DMS 273 (cell line): ENCODE measurements at regions not wholly inside any gene's neighbourhood (a gene's known extent, or its start where the extent isn't known, plus 50 kb on each side); places are given as distances from the start of the nearest gene placed in this dataset.
A peak's percentile ranks its signal among the peaks of the same experiment; 100 is the strongest.

Experiments
- DNase-seq: peaks from one replicate; lab custom pipeline; 2025; ENCODE audit not compliant: unreplicated experiment; lab: John Stamatoyannopoulos, UW

DNA sequence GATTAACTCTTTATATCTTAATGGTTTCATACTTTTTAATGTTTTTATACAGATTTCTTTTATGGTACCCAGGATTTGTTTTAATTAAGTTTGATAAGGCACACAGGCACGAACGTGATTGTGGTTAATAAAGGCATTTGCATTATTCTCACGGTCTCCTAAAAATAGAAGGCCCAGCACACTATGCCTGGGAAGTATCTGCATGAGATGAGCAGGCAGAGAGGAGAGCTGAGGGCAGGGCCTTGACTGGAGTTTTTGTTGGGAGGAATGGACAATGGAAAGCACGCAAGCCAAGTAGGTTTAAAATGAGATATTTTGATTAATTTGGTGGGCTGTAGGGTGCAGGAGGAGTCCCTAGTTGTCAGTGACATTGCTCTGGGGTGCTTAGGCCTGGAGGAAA is 1714.3 kb upstream of the PCDH7 start:
- no peak for DNase-seq

DNA sequence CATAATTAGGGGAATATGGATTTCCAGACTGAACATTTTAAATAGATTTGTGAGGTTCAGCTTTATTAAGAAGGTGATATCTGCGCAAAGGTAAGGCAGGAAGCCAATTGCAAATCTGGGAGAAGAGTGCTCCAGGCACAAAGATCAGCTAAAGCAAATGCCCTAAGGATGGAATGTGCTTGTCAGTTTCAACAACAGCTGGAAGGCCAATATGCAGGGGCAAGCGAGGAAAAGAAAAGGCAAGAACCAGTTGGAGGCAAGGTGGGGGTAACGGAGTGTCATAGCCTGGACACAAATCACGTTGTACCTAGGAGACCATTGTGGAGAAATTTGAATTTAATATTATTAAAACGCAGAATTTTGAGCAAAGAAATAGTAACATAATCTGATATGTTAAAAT is 1710.3 kb upstream of the PCDH7 start:
- no peak for DNase-seq

DNA sequence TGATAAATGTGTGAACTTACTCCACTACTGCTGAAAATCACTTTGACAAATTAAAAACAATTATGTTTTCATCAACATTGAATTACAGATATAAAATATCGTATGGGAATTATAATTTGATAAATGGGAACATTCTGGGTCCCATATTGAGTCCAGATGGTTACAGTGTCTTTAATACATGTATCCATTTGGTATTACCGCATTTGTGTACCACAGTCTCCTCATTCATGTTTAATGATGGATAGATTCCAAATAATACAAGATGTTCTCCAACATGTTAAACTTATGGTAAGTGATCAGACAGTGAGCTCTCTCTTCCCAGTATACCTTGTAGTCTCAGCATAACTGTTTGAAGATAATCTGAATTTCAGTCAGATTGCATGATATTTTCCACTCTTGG is 1706.8 kb upstream of the PCDH7 start:
- no peak for DNase-seq

DNA sequence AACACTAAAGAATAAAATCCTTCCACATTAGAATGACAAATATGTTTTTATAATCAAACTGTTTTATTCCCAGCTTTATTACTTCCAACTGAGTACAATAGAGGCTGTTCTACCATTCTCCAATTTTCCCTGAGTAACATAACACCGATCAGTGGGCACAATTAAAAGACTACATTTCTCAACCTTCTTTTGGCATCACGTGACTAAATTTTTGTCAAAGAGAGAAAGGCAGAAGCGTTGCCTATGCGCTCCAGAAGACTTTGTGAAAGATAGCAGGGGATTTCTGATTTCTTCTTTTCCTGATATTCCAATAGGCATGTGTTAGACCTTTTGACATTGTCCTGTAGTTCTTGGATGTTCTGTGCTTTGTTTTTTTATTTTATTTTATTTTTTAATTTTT is 1705.6 kb upstream of the PCDH7 start:
- no peak for DNase-seq

DNA sequence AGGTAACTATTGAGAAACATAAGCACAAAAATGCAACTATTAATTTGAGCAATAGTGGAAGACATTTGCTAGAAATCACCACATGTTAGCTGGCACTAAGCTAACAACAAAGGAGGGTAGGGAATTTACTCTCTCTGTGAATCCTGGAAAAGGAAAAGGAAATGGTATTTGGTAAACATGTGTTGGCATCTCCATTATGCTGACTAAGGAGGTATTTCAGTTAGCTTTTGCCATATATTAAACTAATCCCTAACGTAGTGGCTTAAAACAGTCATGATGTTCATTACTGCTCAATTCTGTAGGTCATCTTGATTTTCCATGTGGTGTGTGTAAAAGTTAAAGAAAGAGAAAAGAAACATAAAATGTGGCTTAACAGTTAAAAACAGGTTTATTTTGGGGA is 1686.5 kb upstream of the PCDH7 start:
- DNase-seq, result no peak

DNA sequence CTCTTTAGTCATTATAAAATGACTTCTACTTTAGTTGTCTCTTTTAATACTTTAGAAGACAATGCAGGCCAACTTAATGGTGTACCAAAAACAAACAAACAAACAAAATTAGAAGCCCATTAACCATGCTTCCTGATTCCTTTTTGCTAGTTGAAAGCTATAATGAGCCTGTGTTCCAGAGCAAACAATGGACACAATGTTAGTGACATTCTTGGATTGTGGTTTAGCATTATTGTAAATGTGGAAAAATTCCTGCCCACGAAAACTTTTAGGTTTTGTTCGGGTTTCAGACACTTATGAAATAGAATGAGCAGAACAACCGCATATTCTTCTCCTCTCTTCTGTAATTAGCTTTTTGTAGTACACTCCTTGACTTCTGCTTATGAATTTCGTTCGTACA is 1682.7 kb upstream of the PCDH7 start:
- DNase-seq, result no peak

DNA sequence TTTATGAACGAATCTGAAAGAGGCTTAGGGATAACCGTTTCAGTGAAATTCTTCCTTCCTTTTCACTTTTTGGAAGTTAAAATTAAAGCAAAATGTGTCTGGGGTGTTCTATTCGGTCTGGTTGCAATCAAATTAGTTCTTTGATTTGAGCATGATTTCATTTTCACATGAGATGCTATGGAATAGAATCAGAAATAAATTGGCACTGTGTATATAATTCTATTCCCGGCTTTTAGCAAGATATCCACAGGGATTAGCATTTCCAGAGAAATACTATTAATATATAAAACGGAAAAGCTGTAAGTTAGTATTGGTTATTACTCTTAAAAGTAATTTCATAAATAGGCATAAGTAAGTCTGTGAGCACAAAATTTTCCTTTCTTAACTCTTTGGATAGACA is 1676.8 kb upstream of the PCDH7 start:
- no peak for DNase-seq

DNA sequence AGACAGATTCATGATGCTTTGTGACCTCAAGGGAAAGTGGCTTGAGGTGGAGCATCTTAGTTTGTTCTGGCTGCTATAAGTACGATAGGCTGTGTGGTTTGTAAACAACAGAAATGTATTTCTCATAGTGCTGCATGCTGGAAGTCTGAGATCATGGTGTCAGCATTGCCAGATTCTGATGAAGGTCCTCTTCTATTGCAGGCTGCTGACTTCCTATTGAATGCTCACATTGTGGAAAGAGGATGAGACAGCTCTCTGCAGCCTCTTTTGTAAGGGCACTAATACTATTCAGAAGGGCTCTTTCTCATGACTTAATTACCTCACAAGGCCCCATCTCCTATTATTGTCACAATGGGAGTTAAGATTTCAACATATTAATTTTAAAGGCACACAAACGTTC is 1674.0 kb upstream of the PCDH7 start:
- DNase-seq, result no peak

DNA sequence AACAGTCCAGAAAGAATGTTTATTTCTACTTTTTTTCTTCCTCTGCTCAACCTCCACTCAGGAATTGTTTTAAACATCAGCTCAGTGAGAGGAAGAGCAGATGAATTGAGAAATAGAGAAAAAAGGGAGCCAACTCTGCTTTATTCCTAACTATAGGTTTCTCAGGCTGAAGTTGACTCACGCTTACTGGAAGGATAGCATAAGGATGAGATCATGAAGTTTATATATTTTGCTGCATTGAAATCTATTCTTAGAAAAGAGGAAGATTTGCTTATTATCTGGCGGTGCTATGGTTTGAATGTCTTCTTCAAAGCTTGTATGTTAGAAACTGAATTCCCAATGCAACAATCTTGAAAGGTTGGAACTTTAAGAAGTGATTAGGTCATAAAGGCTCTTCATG is 1673.4 kb upstream of the PCDH7 start:
- DNase-seq, result no peak

DNA sequence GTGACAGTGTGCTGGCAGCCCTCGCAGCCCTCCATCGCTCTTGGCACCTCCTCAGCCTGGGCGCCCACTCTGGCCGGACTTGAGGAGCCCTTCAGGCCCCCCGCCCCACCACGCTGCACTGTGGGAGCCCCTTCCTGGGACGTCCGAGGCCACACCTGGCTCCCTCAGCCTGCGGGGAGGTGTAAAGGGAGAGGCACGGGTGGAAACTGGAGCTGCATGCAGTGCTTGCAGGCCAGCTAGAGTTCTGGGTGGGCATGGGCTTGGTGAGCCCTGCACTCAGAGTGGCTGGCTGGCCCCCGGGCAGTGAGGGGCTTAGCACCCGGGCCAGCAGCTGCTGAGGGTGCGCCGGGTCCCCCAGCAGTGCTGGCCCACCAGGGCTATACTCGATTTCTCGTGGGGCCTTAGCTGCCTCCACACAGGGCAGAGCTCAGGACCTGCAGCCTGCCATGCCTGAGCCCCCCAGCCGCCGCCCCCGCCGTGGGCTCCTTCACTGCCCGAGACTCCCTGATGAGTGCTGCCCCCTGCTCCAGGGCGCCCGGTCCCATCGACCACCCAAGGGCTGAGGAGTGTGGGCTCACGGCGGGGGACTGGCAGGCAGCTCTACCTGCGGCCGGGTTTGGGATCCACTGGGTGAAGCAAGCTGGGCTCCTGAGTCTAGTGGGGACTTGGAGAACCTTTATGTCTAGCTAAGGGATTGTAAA is 1672.7 kb upstream of the PCDH7 start:
- no peak for DNase-seq

DNA sequence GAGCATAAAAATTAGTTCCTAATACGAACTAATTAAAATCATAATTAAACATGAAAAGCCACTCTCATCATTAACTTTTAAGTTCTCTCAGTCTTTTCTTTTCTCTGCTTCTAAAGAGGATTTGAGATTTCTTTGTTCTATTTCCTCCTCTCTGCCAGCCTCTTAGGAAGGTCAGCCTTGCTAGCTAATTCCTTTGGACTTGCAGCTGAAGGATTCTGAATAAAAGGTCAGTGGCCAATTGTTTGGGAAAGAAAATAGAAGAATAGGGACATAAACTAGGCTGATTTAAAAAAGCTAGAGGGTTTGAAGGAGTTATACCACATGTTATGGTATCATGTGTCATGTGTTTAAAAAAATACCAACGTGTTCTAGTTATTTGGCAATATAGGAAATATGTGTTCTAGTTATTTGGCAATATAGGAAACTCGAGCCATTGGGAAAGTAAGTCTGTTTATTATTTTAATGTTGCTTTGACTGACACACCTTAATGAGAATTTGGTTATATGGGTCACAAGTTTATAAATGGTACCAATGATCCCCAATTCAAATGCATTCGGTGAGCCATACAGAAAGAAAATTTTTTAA is 1668.7 kb upstream of the PCDH7 start:
- no peak for DNase-seq

DNA sequence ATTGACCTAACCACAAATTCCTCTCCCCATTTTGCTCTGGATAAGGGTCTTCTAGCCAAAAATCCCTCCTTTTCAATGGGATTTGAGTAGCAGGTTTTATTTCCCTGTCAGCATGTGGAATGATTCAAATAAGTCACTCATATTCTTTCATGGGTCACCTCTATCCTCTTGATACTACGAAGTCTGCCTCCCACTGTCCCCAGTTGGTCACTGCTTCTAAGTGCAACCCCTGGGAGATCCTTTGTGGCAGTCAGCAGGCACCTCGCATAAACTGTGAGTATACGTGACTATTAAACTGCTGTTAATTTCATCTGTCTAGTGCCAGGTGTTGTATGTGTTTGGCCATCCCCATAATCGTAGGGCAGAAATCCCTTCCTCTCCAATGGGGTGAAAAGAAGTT is 1667.9 kb upstream of the PCDH7 start:
- no peak for DNase-seq

DNA sequence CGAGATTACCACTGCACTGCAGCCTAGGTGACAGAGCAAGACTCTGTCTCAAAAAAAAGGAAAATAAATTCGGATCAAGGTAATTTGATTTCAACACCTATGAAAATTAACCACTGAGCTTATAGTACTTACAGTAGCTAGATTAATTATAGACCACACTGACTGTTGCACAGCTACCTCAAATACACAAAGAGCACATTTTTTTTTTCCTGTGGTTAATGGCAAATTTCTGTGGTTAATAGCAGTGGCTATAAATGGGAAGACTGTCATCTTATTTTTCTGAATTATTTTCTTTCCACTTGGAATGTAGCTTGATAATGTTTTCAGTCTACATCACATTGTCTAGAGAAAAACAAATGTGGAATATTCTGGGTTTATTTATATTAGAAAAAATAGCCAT is 1661.6 kb upstream of the PCDH7 start:
- no peak for DNase-seq

DNA sequence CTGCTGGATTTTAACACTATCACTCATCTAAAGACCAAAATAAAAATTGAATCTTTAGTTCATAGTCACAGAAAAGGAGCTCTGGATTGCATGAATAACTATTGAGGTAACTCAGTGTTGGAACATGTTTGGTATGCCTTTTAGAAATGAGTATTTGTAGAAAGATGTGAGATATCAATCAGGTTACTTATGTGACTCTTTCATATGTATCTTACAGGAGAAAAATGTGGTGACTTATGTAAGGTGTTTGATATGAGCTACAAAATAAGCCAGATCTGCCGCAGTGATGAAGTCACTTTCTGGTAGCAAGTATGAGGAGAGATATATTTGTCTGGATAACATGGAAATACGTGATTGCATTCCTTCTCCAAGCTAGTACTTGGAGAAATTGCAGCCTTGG is 1653.3 kb upstream of the PCDH7 start:
- no peak for DNase-seq

DNA sequence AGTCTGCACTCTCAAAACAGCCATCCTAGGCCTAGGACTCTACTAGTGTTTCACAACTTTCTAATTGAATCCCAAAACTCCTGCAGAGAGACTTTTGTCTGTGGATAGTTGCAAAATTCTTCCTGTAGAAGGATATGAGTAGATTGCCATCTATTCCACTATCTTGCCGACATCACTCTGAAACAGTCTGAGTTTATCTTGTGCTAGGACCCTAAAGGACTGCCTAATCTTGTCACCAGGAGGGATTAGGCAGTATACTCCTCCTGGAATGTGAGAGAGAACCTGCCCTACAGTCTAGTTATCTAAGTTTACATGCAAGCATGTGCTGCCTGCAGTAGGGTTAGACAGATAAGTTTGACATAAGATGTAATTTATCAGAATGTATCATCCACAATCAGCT is 1646.6 kb upstream of the PCDH7 start:
- DNase-seq, result no peak

DNA sequence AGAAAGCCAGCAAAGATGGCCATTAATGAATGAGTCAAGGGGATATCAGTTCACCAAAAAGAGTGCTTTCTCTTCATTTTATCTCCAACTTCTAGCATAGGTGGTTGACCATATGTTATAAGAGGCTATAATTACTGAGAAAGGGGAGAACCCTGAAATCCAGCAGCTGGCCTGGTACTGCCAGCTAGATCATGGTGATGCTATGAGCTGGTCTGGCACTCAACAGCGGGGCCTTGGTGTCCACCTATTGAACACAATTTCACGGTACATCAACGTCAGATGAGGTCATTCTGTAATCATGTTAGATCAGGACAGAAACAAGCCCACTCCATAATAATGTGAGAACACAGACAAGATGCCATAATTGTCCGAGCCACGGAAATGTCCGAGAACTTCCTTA is 1644.8 kb upstream of the PCDH7 start:
- no peak for DNase-seq

DNA sequence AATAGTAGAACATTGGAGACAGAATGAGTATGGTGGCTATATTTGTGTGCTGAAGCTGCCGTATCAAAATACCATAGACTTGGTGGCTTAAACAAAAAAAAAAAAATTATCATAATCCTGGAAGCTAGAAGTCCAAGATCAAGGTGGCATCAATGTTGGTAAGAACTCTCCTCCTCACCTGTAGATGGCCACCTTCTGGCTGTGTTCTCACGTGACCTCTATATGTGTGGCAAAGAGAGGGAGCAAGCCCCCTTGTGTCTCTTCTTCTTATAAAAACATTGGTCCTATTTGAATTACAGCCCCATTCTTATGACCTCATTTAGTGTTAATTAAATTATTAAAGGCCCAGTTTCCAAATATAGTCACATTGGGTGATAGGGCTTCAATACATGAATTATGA is 1640.9 kb upstream of the PCDH7 start:
- no peak for DNase-seq

DNA sequence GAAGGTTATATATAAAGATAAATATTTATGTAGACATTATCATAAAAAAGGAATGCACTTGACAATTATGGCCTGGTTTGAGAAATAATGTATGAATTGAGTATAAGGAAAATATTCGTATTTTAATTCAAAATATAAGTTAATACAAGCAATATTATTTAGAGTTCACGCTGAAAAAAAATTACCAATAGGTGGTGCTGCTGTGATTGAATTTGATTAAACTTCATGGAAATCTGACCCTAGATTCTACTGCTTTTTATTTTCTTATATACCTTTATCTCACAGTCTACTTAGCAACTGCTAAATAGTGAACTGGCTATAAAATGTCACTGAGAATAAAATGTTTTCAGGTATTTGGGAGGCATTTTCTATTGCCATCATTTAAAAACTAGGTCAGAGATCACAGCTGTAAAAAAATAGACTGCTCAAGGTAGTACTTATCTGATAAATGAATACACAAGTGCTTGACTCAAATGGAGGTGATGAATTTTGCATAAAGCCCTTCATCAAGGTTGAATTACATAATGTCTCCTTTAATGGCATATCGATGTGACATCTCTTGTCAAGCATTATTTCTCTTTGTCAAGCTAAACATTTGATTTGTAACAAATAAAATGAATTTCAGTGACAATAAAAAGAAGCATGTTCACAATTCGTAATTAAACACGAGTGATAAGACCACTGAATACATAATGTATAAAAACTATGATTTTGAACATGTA is 1638.8 kb upstream of the PCDH7 start:
- peak; percentile 0 for DNase-seq

DNA sequence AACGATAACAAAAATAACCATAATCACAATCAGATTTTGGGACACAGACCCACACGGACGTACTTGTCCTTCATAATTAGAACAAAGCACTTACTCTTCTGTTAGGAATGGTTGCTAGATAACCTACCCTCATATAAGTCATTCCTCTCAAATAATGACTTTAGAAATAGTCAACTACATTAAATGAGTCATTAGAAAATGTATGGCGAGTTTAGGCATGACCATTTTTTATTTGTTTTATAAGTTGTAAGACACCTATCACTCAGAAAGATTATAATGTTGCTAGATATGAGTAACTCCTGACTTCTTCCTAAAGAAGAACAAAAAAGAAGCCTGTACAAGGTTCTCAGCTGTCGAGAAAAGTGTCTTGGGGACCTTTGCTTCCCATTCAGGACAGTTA is 1637.5 kb upstream of the PCDH7 start:
- DNase-seq, result no peak

DNA sequence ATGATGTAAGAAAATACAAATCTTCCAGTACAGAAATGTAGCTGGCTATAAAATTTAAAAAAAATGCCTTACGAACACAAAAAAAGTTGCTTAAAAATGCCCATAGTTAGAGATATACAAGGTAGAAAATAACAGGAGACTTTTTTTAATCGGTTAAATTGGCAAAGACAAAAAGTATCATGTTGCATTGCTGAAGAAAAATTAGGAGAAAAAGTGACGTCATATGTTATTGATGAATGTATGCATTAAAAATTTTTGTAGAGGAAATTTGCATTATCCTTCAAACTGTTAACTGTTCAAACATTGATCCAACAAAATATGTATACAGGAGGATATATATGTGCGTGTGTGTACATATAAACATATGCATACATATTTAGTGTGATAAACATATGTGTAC is 1634.4 kb upstream of the PCDH7 start:
- DNase-seq, result no peak

DNA sequence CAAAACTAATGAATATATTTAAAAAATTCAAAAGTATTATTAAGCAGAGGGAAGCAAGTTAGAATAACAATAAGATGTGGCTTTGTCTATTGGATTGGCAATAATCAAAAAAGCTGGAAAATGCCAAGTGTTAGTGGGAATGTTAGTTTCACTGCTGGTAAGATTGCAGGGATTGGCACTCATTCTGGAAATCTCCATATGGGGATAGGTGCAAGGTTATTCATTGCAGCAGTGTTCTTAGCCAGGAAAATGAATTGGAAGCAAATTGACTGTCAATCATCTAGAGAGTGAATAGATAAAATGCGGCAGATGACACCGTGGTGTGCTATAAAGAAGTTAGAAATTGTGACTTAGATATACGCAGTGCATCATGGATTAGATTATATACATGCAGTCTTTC is 1615.5 kb upstream of the PCDH7 start:
- DNase-seq, result no peak

DNA sequence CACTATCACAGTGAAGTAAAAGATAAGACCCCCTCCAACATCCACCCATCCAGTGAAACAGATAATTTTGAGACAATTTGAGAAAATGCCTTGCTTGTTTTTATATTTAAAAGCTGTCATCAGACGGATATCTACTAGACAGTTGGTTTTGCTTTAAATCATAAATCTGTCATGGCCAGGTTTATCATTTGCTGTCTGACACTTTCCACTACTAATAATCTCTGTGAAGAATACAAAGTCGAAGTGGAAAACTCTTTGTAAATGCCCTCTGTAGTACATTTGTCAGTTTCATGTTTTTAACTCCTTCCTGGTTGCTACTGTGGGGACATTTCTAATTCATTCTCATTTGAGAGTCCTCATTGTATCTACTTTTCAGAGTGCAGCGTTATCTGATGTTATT is 1606.2 kb upstream of the PCDH7 start:
- DNase-seq, result no peak
